AML-193 (cell line): ENCODE measurements at regions not wholly inside any gene's neighbourhood (a gene's known extent, or its start where the extent isn't known, plus 50 kb on each side); places are given as distances from the start of the nearest gene placed in this dataset.
"Not testable (repeated sequence)": the region's sequence is repeated elsewhere in the genome, so short reads cannot be mapped to it uniquely, and the experiment has no call there.

Experiments
- DNase-seq, 2 experiments: peaks; one replicate each; lab custom pipeline; 2025; lab: John Stamatoyannopoulos, UW

DNA sequence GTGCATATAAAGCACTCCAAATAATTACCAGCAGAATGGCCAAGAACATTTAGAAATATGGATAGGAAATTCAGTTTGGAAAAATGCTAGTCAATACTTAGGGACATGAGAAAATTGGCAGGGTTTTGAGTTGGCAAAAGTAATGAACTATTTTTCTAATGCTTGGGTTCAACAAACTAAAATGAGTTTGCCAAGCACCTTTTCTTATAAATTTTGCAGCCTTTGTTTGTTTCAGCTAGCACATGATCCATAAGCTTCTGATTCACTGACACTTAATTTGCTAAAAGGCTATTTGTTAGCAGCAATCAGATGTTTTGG, 324.8 kb downstream of the QKI start:
- no peak for DNase-seq

GRCh38 chr6:163738725-163739407, 324.3 kb downstream of the QKI start:
- DNase-seq: no peak

- no peak for DNase-seq
Measured at GRCh38 chr6:163738304-163738703, 323.8 kb downstream of the QKI start.

DNA sequence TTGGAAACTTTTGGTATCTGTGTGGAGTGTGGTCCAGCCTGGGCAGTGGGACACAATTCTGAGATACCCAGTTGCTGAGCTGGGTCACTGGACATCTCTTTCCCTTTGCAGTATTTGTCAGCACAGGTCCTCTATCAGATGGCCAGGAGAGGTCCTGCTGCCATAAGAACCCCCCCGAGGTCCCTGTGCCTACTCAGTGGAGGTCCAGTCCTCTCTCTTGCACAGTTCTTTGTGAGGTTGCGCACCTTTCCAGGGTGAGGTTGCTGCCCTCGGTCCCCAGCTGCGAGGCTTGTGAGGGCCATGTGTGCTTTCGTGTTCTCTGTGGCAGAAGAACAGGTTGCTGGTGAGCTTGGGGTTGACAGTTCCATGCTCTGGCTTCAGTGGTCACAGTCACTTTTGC, 320.6 kb downstream of the QKI start:
- DNase-seq: no peak

DNA sequence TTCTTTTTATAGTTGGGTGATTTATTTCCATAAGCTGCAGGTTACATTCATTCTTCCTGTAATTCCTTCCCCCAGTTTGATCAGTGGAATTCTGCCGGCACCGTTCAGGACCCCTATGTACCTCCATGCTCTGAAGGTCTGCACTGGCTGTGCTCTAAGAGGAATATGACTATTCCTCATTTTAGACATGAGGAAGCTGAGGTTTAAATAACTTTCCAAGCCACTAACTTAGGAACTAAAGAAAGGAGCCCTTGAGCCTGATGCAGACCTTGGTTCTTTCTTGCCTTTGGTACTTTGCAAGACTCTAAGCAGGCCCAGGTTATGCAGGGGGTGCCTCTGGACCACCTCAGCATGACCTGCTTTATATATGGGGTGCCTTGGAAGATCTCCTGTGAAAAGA, 318.5 kb downstream of the QKI start:
- no peak for DNase-seq

DNA sequence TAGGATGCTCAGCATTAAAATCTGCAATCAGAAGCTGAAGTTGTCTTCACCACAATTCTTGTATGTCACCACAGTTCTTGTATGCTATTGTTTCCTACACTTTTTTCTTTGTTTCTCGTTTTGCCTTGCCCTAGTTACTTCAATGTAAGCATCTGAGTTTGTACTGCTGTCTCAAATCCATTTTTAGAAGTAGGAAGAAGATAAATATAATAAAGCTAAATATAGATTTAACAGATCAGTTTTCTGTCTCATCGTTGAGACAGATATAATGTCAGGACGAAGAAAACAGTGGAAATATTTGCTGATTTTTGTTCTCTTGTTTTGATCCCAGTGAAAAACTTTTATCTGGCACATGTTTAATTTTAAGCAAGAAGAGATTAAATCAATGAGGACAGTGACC, 318.0 kb downstream of the QKI start:
- no peak for DNase-seq

- not testable (repeated sequence) for DNase-seq
Measured at GRCh38 chr6:163732014-163732351, 317.5 kb downstream of the QKI start.

- no peak for DNase-seq
Measured at GRCh38 chr6:163731215-163732013, 316.9 kb downstream of the QKI start.

- DNase-seq: no peak
Measured at GRCh38 chr6:163730246-163731210, 316.0 kb downstream of the QKI start.

- no peak for DNase-seq
Measured at GRCh38 chr6:163729127-163729872, 314.8 kb downstream of the QKI start.

GRCh38 chr6:163728442-163729126, 314.1 kb downstream of the QKI start:
- DNase-seq: no peak

DNA sequence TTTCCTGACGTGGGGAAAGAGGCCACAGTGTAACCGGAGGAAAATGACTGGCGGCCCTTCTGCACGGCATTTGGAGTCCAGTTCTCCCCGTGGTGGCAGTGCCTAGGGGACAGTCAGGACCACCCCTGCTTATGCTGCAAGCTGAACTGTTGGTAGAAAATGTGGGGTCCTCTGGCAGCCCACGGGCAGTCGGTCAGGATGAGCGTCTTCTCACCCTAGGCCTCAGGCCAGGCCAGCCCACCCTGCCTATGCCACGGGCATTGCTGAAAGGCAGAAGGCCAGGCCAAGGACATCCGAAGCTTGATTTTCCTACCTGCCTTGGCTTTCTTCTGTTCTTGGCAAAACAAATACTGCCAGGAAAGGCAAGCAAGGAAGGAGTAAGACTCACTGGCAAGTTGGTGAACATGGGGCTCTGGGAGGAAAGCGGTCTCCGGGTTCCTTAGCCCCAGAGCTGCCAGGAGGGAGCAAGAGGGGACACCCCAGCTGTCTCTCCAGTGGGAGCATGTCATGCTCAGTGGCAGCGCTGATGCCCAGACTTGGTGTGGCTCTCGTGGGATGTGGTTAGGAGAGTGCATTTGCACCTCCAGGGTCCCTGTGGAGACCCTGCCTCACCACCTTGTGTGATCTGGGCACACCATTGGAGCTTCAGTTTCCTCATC, 311.6 kb downstream of the QKI start:
- no peak for DNase-seq

DNA sequence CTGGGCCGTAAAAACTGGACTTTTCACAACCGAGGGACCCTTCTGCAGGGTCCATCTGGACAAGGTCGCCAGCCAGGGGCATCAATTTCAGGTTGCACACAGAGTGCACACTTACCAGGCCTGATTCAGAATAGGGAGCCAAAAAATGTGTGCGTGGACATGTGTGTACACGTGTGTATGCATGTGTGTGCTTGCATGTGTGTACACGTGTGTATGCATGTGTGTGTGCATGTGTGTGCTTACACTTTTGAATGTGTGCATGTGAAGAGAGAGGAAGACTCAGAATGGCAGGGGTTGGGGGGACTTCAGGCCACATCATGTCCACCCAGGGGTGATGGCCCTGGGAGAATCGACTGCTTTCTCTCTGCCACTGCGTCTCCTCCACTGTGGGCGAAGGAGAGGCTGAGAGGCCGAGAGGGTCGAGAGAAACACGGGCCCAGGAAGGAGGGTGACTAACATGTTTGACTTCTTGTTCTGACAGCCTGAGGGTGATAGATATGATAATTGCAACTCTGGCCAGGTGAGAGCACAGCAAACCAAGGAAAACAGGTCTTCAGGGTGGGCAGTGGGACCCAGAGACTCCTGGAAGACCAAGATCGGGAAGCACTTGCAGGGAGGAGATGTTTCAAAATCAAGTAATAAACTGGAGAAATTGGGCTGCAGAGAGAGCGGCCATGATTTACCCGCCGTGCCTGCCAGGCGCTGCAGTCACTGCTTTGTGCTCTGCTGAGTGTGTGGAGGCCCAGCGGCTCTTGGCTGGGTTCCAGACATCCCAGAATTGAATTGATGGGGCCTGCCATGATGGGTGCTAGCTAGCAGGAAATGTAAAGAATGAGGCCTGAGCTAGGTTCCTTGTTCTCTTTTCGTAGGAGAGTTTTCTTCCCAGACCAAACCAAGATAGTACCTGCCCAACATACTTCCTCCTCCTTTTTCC, 310.8 kb downstream of the QKI start:
- no peak for DNase-seq

DNA sequence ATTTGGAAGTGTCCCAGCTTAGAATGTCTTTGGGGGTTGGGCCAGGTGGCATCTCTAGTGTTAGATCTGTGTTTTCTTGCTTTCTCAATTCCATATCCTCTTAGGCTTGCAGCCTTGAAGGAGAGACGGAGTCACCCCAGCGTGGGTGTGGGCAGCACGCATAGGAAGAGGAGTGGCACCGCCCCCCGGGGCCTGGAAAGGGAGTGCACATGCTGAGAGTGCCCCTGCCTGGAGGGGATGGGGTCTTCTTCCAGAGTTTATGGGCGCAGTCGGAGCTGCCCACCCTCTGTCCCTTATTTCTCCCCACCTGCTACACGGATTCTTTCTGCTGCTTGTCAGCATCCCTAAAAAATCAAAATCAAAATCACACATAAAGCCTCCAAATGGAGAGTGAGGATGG, 309.7 kb downstream of the QKI start:
- no peak for DNase-seq

- DNase-seq: no peak
Measured at GRCh38 chr6:163723759-163724158, 309.2 kb downstream of the QKI start.

DNA sequence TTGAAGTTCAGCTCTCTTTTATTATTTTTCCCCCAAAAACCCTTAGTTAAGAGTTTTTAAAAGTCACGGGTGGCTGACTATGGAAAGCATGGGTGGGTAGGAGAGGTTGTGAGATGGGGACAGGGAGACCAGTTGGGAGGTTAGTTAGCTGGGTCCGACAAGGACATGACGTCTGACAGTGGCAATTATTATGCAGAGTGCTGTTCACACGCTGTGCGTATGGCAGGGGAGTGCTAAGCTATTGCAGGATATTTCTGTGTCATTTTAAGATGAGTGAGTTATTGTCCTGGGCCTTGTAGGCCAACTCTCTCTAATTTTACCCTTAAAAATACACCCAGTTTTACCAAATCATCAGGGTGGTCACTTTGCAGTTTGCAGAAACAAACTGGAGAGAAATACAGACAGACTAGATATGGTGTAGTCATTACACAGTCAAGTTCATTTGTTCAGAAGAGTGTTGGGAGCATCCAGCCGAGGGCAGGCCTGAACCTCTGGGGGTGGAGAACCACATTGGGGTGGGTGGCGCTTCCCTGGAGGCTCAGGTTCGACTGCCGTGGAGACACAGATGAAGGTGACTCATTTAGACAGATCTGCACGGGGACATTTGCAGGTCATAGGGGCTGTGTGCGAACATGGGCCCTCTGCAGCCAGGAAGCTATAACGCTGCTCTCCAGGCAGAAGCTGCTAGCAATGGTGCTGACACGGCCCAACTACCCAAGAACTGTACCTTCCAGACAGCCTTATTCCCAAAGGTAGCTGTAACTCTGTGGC, 307.6 kb downstream of the QKI start:
- no peak for DNase-seq

DNA sequence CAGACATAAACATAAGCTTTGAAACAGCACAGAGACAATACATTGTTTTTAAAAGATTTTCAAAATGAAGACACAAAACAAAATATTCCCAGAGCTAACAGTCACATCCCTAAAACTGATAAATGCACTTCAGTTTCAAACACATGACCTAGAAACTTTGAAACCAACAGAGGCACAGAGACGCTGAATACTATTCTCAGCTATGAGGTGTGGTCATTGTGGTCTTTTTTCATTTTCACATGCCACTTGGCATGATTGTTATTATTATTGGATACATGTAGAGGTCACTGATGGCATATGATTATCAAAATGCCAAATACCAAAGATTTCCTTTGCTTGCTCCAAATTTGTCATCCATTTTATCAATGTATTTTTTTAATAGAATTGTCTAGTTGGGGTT, 306.9 kb downstream of the QKI start:
- DNase-seq: no peak

- DNase-seq: no peak
Measured at GRCh38 chr6:163720460-163721235, 306.1 kb downstream of the QKI start.
